ENCODE measurements at regions not wholly inside any gene's neighbourhood (a gene's known extent, or its start where the extent isn't known, plus 50 kb on each side); places are given as distances from the start of the nearest gene placed in this dataset.

- Histone ChIP-seq H3K36me3 (no peaks in the 10 kb centered on the region), H3K4me1 (no peaks in the 10 kb centered on the region), H3K27me3 (no peaks in the 10 kb centered on the region), H3K9me3 (no peaks in the 10 kb centered on the region), H3K4me3 (no peak overlapping the region), H3K27ac (no peak overlapping the region)
- TF ChIP-seq POLR2A (IDR thresholded peaks at IDR 0.05) (no peak), CTCF (IDR thresholded peaks at IDR 0.05) (no peak)
- no peak for DNase-seq
- intact Hi-C loops (cut with DNase I; ENCODE audit: low total_unique reads), result no loop called here
Measured at GRCh38 chr10:130428936-130429335, 292.7 kb downstream of the GLRX3 start.

- TF ChIP-seq POLR2A (IDR thresholded peaks at IDR 0.05) (no peak), CTCF (IDR thresholded peaks at IDR 0.05) (no peak)
- Histone ChIP-seq H3K9me3 (no peaks in the 10 kb centered on the region), H3K36me3 (no peaks in the 10 kb centered on the region), H3K27me3 (no peaks in the 10 kb centered on the region), H3K27ac (no peak overlapping the region), H3K4me3 (no peak overlapping the region), H3K4me1 (no peaks in the 10 kb centered on the region)
- intact Hi-C loops (cut with DNase I; ENCODE audit: low total_unique reads), result no loop called here
- DNase-seq, result no peak
Measured at GRCh38 chr10:130429809-130430208, 293.6 kb downstream of the GLRX3 start.

GRCh38 chr10:130430291-130430690, 294.1 kb downstream of the GLRX3 start:
- H3K4me1 ChIP-seq, result no peaks in the 10 kb centered on the region
- intact Hi-C loops (cut with DNase I; ENCODE audit: low total_unique reads), result no loop called here
- no peaks in the 10 kb centered on the region for H3K36me3 ChIP-seq
- no peak for DNase-seq
- no peak overlapping the region for H3K4me3 ChIP-seq
- no peak overlapping the region for H3K27ac ChIP-seq
- no peaks in the 10 kb centered on the region for H3K27me3 ChIP-seq
- H3K9me3 ChIP-seq, result no peaks in the 10 kb centered on the region
- TF ChIP-seq CTCF (IDR thresholded peaks at IDR 0.05), result no peak
- no peak for TF ChIP-seq POLR2A (IDR thresholded peaks at IDR 0.05)

- intact Hi-C loops (cut with DNase I; ENCODE audit: low total_unique reads), result no loop called here
- no peak for DNase-seq
Measured at GRCh38 chr10:130430852-130431704, 294.9 kb downstream of the GLRX3 start.

More at GRCh38 chr10:130430852-130431704, 294.9 kb downstream of the GLRX3 start:
- Histone ChIP-seq H3K36me3 (no peaks in the 10 kb centered on the region), H3K4me1 (no peaks in the 10 kb centered on the region), H3K4me3 (no peak overlapping the region), H3K9me3 (no peaks in the 10 kb centered on the region), H3K27ac (no peak overlapping the region), H3K27me3 (no peaks in the 10 kb centered on the region)
- TF ChIP-seq CTCF (IDR thresholded peaks at IDR 0.05), result no peak
- no peak for TF ChIP-seq POLR2A (IDR thresholded peaks at IDR 0.05)
